GM19463 (cell line): ENCODE measurements at regions not wholly inside any gene's neighbourhood (a gene's known extent, or its start where the extent isn't known, plus 50 kb on each side); places are given as distances from the start of the nearest gene placed in this dataset.

Experiments
- ATAC-seq: cut with Tn5 transposase; IDR thresholded peaks from one replicate; pipeline ENCODE4 v1.9.1; 2021; ENCODE audit warnings: mild to moderate bottlenecking, moderate library complexity; ENCODE audit not compliant: unreplicated experiment

GRCh38 chr4:45985038-45985437, 138.8 kb downstream of the GABRG1 start:
- no peak for ATAC-seq

GRCh38 chr4:45971108-45971507, 152.7 kb downstream of the GABRG1 start:
- ATAC-seq, result no peak

GRCh38 chr4:45957353-45957752, 166.5 kb downstream of the GABRG1 start:
- no peak for ATAC-seq

GRCh38 chr4:45954276-45954675, 169.6 kb downstream of the GABRG1 start:
- no peak for ATAC-seq

GRCh38 chr4:45951153-45951552, 172.7 kb downstream of the GABRG1 start:
- no peak for ATAC-seq

- no peak for ATAC-seq
Measured at GRCh38 chr4:45946699-45947098, 177.2 kb downstream of the GABRG1 start.

GRCh38 chr4:45944000-45944399, 179.9 kb downstream of the GABRG1 start:
- ATAC-seq, result no peak

DNA sequence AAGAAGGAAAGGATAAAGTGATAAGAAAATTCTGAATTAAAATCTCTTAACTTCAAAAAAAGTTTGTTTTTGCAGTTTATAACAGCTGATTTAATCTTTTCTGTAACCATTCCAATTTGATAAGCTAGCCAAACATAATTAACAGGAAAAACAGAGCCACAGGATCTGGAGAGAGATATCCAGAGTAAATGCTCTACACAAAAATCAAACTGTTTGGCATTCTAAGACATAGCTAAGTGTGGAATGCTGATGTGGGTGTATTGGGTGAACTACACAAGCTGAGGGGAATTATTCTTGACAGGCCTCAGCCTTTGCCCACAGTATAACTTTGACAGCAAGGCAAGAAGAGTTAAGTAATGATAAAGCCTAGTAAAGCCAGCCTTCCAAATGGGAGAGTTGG, 184.8 kb downstream of the GABRG1 start:
- no peak for ATAC-seq

DNA sequence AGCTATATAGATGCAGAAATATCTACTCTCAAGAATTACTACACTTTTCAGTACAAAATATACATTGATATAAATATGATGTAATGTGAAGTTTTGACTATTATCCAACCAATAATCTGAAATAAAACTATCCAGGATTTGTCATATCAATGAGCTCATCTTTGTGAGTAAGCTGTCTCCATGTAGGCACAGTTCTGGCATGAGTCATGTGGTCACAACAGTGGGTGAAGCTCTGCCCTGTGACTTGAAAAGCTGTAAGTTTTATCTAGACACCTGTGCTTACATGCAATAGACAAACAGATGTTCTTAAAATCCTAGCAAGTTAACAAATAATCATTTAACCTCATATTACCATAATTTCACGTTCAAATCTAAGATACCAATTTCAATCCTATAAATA, 192.7 kb downstream of the GABRG1 start:
- ATAC-seq, result no peak

- no peak for ATAC-seq
Measured at GRCh38 chr4:45927641-45928040, 196.2 kb downstream of the GABRG1 start.

- ATAC-seq, result no peak
Measured at GRCh38 chr4:45925809-45926208, 198.0 kb downstream of the GABRG1 start.

GRCh38 chr4:45920861-45921260, 203.0 kb downstream of the GABRG1 start:
- ATAC-seq, result no peak

DNA sequence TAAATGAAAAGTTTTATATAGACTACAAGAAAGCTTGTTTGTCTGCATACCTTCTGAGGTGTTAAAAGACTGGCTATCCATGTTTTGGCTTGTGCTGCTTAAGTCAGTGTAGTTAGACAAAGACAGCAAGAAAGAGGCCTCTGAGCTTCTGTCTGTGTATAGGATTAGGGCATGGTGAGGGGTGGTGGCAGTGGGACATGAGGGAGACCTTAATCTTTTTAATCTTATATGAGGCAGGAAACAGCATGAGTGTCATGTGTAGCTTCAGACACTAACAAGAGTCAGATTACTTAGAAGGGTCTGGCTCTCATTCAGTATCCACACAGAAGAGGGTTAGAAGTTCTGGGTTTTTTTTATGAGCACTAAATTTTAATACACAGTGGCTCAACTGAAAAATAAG, 213.3 kb downstream of the GABRG1 start:
- ATAC-seq, result no peak

DNA sequence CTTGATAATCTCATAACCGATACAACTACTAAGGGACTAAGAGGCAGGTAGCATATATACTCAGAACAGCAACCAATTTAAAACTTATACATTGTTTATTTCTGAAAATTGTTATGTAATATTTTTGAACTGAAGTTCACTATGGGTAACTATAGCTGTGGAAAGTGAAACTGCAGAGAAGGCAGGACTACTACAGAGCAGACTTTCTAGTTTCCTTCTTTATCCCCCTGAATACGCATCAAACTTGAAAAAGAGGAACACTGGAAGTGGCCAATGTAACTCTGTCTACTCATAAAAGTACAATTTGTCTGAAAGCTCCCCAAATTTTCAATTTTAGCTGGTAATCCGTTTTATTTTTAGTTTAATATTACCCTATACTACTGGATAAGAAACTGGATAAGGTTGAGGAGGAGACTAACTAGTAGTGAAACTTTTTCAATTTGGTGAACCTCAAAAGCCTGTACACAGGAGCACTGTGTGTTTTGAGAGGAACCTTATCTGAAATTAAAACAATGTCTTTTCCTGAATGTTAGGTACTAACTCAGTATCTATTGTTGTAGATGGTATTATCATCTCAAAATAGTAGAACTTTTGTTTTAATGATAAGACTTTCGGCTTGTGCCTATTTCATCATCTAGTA, 225.8 kb downstream of the GABRG1 start:
- no peak for ATAC-seq

- ATAC-seq, result no peak
Measured at GRCh38 chr4:45883421-45883820, 240.4 kb downstream of the GABRG1 start.

GRCh38 chr4:45876235-45876890, 247.5 kb downstream of the GABRG1 start:
- ATAC-seq, result no peak

GRCh38 chr4:45869184-45869583, 254.7 kb downstream of the GABRG1 start:
- ATAC-seq, result no peak

- ATAC-seq, result no peak
Measured at GRCh38 chr4:45865781-45866180, 258.1 kb downstream of the GABRG1 start.

GRCh38 chr4:45855857-45856256, 268.0 kb downstream of the GABRG1 start:
- no peak for ATAC-seq

DNA sequence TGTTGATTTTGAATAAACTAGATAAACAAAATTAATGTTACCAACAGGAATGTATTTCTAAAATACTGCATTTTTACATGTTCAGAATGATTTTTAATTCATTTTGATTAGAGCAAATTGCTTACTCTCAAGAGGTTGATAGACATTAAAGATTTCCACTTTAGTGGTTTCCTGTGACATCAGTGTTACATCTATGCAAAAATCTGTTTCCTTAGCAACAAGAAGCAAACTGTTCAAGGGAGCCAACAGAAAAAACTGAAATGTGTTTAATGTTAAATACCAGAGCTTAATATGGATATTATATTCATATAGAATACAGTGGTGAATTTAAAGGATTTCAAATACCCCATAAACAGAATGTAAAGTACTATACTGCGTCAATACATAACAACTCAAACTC, 277.8 kb downstream of the GABRG1 start:
- ATAC-seq, result no peak

DNA sequence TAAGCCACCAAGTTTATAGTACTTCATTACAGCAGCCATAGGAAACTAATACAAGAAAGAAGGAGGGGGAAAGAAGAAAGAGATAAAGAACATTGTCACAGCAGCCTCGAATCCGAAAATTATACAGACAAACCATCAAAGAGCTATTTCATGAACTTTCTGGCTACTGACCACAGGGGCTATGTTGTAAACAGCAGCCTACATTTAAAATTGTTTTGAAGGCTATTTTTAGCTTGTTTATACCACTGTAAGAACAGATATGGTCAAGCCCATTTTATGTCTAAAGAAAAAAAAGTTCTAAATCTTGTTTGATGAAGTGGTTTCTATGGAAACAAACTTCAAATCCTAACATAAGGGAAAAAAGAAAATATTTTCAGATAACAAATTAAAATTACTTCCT, 282.1 kb downstream of the GABRG1 start:
- no peak for ATAC-seq

GRCh38 chr4:45831692-45832091, 292.2 kb downstream of the GABRG1 start:
- ATAC-seq, result no peak

DNA sequence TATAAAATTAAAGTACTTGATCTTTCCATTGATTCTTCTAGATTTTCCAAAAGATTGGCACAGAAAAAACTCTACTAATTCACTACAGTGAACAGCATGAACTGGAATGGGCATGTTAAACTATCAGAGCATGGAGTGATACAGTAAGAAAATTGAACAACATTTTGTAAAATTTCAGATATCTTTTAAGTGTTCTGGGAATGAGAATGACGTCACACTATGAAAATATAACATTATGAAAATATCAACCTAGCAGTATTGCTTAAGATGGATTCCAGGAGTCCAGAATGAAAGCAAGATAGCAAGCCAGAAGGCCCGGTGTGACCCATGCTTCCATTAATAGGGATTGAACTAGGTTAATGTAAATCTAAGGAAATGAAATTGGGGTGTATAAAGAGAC, 319.9 kb downstream of the GABRG1 start:
- no peak for ATAC-seq
